ENCODE measurements at regions not wholly inside any gene's neighbourhood (a gene's known extent, or its start where the extent isn't known, plus 50 kb on each side); places are given as distances from the start of the nearest gene placed in this dataset.
A peak's percentile ranks its signal among the peaks of the same experiment; 100 is the strongest.
"Not testable (repeated sequence)": the region's sequence is repeated elsewhere in the genome, so short reads cannot be mapped to it uniquely, and the experiment has no call there.

- H3K27me3 Mint-ChIP-seq, result no peaks in the 10 kb centered on the region
- peaks cover 17% of the 10 kb centered on the region for H3K9me3 Mint-ChIP-seq (ENCODE audit: low read depth)
- H3K4me1 Mint-ChIP-seq (ENCODE audit: low read depth), result peaks cover 26% of the 10 kb centered on the region
- no peak overlapping the region for H3K27ac Mint-ChIP-seq
- no peak for DNase-seq (ENCODE audit: low spot score, unreplicated experiment)
- H3K36me3 Mint-ChIP-seq (ENCODE audit: insufficient read depth), result no peaks in the 10 kb centered on the region
- no peak for TF ChIP-seq CTCF (IDR thresholded peaks at IDR 0.05; ENCODE audit: unreplicated experiment)
- no peak overlapping the region for H3K4me3 Mint-ChIP-seq (ENCODE audit: low read depth)
Measured at GRCh38 chr4:81723927-81724587, 252.3 kb upstream of the RASGEF1B start.

DNA sequence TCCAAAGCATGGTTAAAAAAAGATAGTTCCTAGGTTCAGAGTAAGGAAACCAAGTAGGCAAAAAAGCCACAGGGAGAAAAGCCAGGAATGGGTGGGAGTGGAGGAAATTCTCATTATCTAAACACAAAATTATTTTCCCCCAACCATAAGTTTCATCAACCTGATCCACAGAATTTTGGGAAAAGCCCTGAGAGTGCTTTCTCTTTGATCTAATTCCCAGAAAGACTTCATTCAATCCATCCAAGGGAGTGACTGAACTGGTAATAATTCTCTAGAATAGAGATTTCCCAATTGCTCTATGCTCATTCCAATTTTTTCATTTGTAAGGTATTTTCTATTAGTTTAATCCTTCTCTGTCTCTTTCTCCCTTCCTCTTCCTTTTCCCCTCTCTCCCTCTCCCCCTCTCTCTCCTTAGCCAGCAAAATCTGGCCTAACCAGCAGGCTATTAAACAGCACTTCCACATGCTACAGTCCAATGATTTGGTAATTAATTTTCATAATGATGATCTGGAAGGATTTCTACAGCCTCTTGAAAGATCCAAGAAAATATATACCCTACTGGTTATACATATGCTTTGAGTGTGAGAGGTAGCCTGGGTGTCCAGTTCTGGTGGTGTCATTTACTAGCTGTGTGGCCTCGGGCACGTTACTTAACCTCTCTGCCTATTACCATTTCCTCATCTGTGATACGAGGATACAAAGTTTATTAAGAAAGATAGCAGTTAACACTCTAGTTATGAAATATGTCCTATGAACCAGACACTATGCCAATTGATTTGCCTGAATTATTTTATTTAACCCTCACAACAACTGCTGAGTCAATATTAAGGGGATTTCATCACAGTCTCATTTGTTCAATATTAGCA is 251.5 kb upstream of the RASGEF1B start:
- peaks cover 26% of the 10 kb centered on the region for H3K4me1 Mint-ChIP-seq (ENCODE audit: low read depth)
- H3K9me3 Mint-ChIP-seq (ENCODE audit: low read depth), result peaks cover 14% of the 10 kb centered on the region
- H3K4me3 Mint-ChIP-seq (ENCODE audit: low read depth), result peak overlapping the region; percentile 53
- no peak for DNase-seq (ENCODE audit: low spot score, unreplicated experiment)
- no peak for TF ChIP-seq CTCF (IDR thresholded peaks at IDR 0.05; ENCODE audit: unreplicated experiment)
- H3K36me3 Mint-ChIP-seq (ENCODE audit: insufficient read depth), result no peaks in the 10 kb centered on the region
- no peaks in the 10 kb centered on the region for H3K27me3 Mint-ChIP-seq
- peak overlapping the region; percentile 73 for H3K27ac Mint-ChIP-seq

GRCh38 chr4:81722290-81722851 is 250.7 kb upstream of the RASGEF1B start:
- peak overlapping the region; percentile 53 for H3K4me3 Mint-ChIP-seq (ENCODE audit: low read depth)
- no peaks in the 10 kb centered on the region for H3K27me3 Mint-ChIP-seq
- peak overlapping the region; percentile 73 for H3K27ac Mint-ChIP-seq
- H3K4me1 Mint-ChIP-seq (ENCODE audit: low read depth), result peaks cover 31% of the 10 kb centered on the region
- H3K9me3 Mint-ChIP-seq (ENCODE audit: low read depth), result peaks cover 14% of the 10 kb centered on the region
- no peak for DNase-seq (ENCODE audit: low spot score, unreplicated experiment)
- peaks cover 3% of the 10 kb centered on the region for H3K36me3 Mint-ChIP-seq (ENCODE audit: insufficient read depth)
- TF ChIP-seq CTCF (IDR thresholded peaks at IDR 0.05; ENCODE audit: unreplicated experiment), result no peak

DNA sequence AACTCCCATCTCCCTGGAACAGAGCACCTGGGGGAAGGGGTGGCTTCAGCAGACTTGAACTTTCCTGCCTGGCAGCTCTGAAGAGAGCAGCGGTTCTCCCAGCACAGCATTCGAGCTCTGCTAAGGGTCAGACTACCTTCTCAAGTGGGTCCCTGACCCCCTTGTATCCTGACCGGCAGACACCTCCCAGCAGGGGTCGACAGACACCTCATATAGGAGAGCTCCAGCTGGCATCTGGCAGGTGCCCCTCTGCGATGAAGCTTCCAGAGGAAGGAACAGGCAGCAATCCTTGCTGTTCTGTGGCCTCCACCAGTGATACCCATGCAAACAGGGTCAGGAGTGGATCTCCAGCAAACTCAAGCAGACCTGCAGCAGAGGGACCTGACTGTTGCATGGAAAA is 244.1 kb upstream of the RASGEF1B start:
- H3K27ac Mint-ChIP-seq, result peak overlapping the region; percentile 26
- no peaks in the 10 kb centered on the region for H3K27me3 Mint-ChIP-seq
- no peak for TF ChIP-seq CTCF (IDR thresholded peaks at IDR 0.05; ENCODE audit: unreplicated experiment)

GRCh38 chr4:81715357-81715756 is 243.7 kb upstream of the RASGEF1B start:
- H3K27ac Mint-ChIP-seq, result peak overlapping the region; percentile 26
- not testable (repeated sequence) for DNase-seq (ENCODE audit: low spot score, unreplicated experiment); H3K27me3 Mint-ChIP-seq; H3K36me3 Mint-ChIP-seq (ENCODE audit: insufficient read depth)
- peak overlapping the region; percentile 10 for H3K4me3 Mint-ChIP-seq (ENCODE audit: low read depth)
- peaks cover 19% of the 10 kb centered on the region for H3K9me3 Mint-ChIP-seq (ENCODE audit: low read depth)
- peaks cover 17% of the 10 kb centered on the region for H3K4me1 Mint-ChIP-seq (ENCODE audit: low read depth)

More for the DNA sequence above, 244.1 kb upstream of the RASGEF1B start:
- peaks cover 17% of the 10 kb centered on the region for H3K4me1 Mint-ChIP-seq (ENCODE audit: low read depth)
- H3K4me3 Mint-ChIP-seq (ENCODE audit: low read depth), result peak overlapping the region; percentile 10
- H3K36me3 Mint-ChIP-seq (ENCODE audit: insufficient read depth), result peaks cover 4% of the 10 kb centered on the region
- H3K9me3 Mint-ChIP-seq (ENCODE audit: low read depth), result peaks cover 19% of the 10 kb centered on the region
- DNase-seq (ENCODE audit: low spot score, unreplicated experiment), result no peak
